HepG2 (cell line): ENCODE measurements at regions not wholly inside any gene's neighbourhood (a gene's known extent, or its start where the extent isn't known, plus 50 kb on each side); places are given as distances from the start of the nearest gene placed in this dataset.

Experiments used
- FIP1L1 ChIP-seq: fragments of 200-400 bp; formaldehyde crosslinking; IDR thresholded peaks from 2 replicates; pipeline ENCODE4 v1.6.1; 2018; ENCODE audit warnings: low read depth, mild to moderate bottlenecking, low read length, moderate library complexity, borderline replicate concordance; ENCODE audit not compliant: insufficient read depth
- KDM5B ChIP-seq: sonication (generic); formaldehyde crosslinking; IDR thresholded peaks from 2 replicates; pipeline ENCODE4 v1.4.0; 2020; ENCODE audit warnings: missing genetic modification reagents, mild to moderate bottlenecking, borderline replicate concordance
- NBN ChIP-seq: fragments of 450-650 bp; conservative IDR thresholded peaks from 2 replicates; pipeline ENCODE4 v1.6.1; 2017
- NONO ChIP-seq, 2 experiments: fragments of 450-650 bp in 1 of 2; sonication (generic) in 1 of 2; formaldehyde crosslinking in 1 of 2; IDR thresholded peaks in 1 of 2; conservative IDR thresholded peaks in 1 of 2; 2 replicates each; pipeline versions ENCODE4 v1.6.1 to v1.8.0; 2017 to 2022; ENCODE audit warnings: mild to moderate bottlenecking in 1 of 2, missing genetic modification reagents in 1 of 2, moderate library complexity in 1 of 2
- NR2C2 ChIP-seq: sonication (generic); formaldehyde crosslinking; IDR thresholded peaks from 2 replicates; pipeline ENCODE4 v1.4.0; 2020; ENCODE audit warnings: missing genetic modification reagents, mild to moderate bottlenecking, moderate library complexity, borderline replicate concordance
- POLR2A ChIP-seq, 2 experiments: IDR thresholded peaks; 2 replicates each; pipeline ENCODE4 v1.6.1; 2011; ENCODE audit warnings: low read depth in 2 of 2, low read length in 2 of 2, mild to moderate bottlenecking in 1 of 2, moderate library complexity in 1 of 2; ENCODE audit not compliant: insufficient read depth in 1 of 2
- RXRB ChIP-seq: IDR thresholded peaks from 2 replicates; pipeline ENCODE4 v1.6.1; 2016; ENCODE audit warnings: borderline replicate concordance, missing genetic modification reagents, missing compliant biosample characterization
- SUZ12 ChIP-seq: fragments of 150-350 bp; IDR thresholded peaks from 2 replicates; pipeline ENCODE4 v1.6.1; 2014; ENCODE audit warnings: low read depth, low read length
- TBP ChIP-seq: sonication (generic); formaldehyde crosslinking; IDR thresholded peaks from 2 replicates; pipeline ENCODE4 v1.5.0; 2020; ENCODE audit warnings: missing genetic modification reagents
- ZFP90 ChIP-seq: sonication (generic); formaldehyde crosslinking; IDR thresholded peaks from 2 replicates; pipeline ENCODE4 v1.8.0; 2022; ENCODE audit warnings: missing genetic modification reagents, mild to moderate bottlenecking, inconsistent platforms, borderline replicate concordance
- ZNF180 ChIP-seq: sonication (generic); formaldehyde crosslinking; IDR thresholded peaks from 2 replicates; pipeline ENCODE4 v1.4.0; 2020; ENCODE audit warnings: low read depth, missing genetic modification reagents, borderline replicate concordance
- ZNF34 ChIP-seq: sonication (generic); formaldehyde crosslinking; IDR thresholded peaks from 2 replicates; pipeline ENCODE4 v1.4.0; 2020; ENCODE audit warnings: mild to moderate bottlenecking, missing genetic modification reagents, borderline replicate concordance
- ZNF788 ChIP-seq: sonication (generic); formaldehyde crosslinking; IDR thresholded peaks from 2 replicates; pipeline ENCODE4 v1.5.0; 2020; ENCODE audit warnings: mild to moderate bottlenecking, missing genetic modification reagents, borderline replicate concordance

GRCh38 chr15:26261966-26262365 is 398.8 kb upstream of the ATP10A start:
- TF ChIP-seq SUZ12 (no peak), FIP1L1 (no peak), KDM5B (CRISPR knock-in tag) (no peak), ZFP90 (no peak), ZNF788 (no peak), TBP (no peak), RXRB (CRISPR knock-in tag) (no peak), POLR2A (IDR thresholded peaks at IDR 0.05; ENCODE audit: insufficient read depth in 1 of 2, low read depth in 2 of 2, low read length in 2 of 2) (no peak), NBN (no peak), ZNF180 (CRISPR knock-in tag) (no peak), ZNF34 (no peak), NR2C2 (CRISPR knock-in tag) (no peak), NONO (IDR thresholded peaks at IDR 0.05) (no peak), NONO (CRISPR knock-in tag; conservative IDR thresholded peaks at IDR 0.05) (no peak)
